ENCODE measurements at regions not wholly inside any gene's neighbourhood (a gene's known extent, or its start where the extent isn't known, plus 50 kb on each side); places are given as distances from the start of the nearest gene placed in this dataset.

DNA sequence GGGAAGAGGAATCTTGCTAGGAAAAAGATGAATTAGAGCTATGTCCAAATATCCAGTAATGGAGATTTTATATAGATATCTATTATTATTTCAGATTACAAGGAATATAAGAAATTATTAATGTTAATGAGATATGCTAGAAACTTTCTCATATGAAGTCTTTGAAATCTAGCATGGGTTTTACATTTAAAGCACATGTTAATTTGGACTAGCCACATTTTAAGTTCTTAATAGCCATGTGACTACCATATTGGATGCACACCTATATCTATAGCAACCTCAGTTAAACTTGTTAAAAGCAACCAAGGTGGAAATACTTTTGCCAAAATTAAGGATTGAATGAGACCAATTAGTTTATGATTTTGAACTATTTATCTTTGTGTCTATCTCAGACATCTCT lies 86.7 kb upstream of the CNTNAP4 start:
- ChIA-PET CTCF (interaction anchor here (0.7 kb wide), 1 partner anchor 10 kb away, joined by 3 read pairs; no protein-coding TSS in a partner anchor), POLR2A (no interaction called here)
- intact Hi-C loops (cut with micrococcal nuclease) (no loop called here), dilution Hi-C loops (cut with MboI; ENCODE audit: extremely low pct_ligation_motif_present, low sequenced_read_pairs) (no loop called here)
- Histone ChIP-seq H3K4me2 (ENCODE audit: insufficient read depth, low read length) (no peak overlapping the region), H3K27me3 (ENCODE audit: control insufficient read depth in 2 of 2, insufficient read depth in 2 of 2, low read length in 2 of 2) (no peaks in the 10 kb centered on the region), H3K4me3 (replicated peaks in 1 of 3; ENCODE audit: insufficient read depth in 1 of 3, low read depth in 1 of 3, low read length in 3 of 3) (no peak overlapping the region), H3K4me1 (ENCODE audit: control insufficient read depth, extremely low read depth, insufficient read depth, low read length) (no peaks in the 10 kb centered on the region), H3K79me2 (ENCODE audit: control insufficient read depth, insufficient read depth, low read length) (no peaks in the 10 kb centered on the region), H3K9ac (replicated peaks; ENCODE audit: extremely low read depth, insufficient read depth, low read length) (no peak overlapping the region), H2AFZ (ENCODE audit: low read depth, low read length) (no peak overlapping the region), H3K27ac (ENCODE audit: insufficient read depth, low read depth, low read length) (no peak overlapping the region), H3K36me3 (ENCODE audit: control insufficient read depth in 2 of 2, extremely low read depth in 1 of 2, insufficient read depth in 2 of 2, low read length in 2 of 2) (no peaks in the 10 kb centered on the region), H3K9me1 (replicated peaks; ENCODE audit: control insufficient read depth, extremely low read depth, insufficient read depth, low read length) (no peaks in the 10 kb centered on the region), H4K20me1 (replicated peaks; ENCODE audit: control insufficient read depth, extremely low read depth, insufficient read depth, low read length) (no peaks in the 10 kb centered on the region), H3K9me3 (replicated peaks; ENCODE audit: control insufficient read depth, insufficient read depth, low read length) (peaks cover 4% of the 10 kb centered on the region)
- no peak for TF ChIP-seq MYC (IDR thresholded peaks at IDR 0.05; ENCODE audit: low read depth, low read length)
- TF ChIP-seq POLR2AphosphoS5 (IDR thresholded peaks at IDR 0.05; ENCODE audit: insufficient read depth, low read depth, low read length), result no peak
- TF ChIP-seq GATA2 (IDR thresholded peaks at IDR 0.05; ENCODE audit: insufficient read depth, insufficient read length, low read depth, low read length), result no peak
- no peak for TF ChIP-seq JUN (IDR thresholded peaks at IDR 0.05; ENCODE audit: borderline replicate concordance, insufficient read depth, insufficient read length, low read depth)
- no peak for TF ChIP-seq FOS (IDR thresholded peaks at IDR 0.05; ENCODE audit: borderline replicate concordance, insufficient read depth, low read length)
- TF ChIP-seq, protein P1, sequence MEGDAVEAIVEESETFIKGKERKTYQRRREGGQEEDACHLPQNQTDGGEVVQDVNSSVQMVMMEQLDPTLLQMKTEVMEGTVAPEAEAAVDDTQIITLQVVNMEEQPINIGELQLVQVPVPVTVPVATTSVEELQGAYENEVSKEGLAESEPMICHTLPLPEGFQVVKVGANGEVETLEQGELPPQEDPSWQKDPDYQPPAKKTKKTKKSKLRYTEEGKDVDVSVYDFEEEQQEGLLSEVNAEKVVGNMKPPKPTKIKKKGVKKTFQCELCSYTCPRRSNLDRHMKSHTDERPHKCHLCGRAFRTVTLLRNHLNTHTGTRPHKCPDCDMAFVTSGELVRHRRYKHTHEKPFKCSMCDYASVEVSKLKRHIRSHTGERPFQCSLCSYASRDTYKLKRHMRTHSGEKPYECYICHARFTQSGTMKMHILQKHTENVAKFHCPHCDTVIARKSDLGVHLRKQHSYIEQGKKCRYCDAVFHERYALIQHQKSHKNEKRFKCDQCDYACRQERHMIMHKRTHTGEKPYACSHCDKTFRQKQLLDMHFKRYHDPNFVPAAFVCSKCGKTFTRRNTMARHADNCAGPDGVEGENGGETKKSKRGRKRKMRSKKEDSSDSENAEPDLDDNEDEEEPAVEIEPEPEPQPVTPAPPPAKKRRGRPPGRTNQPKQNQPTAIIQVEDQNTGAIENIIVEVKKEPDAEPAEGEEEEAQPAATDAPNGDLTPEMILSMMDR (IDR thresholded peaks at IDR 0.05; ENCODE audit: extremely low read depth in 1 of 2, insufficient read depth in 1 of 2, low read depth in 1 of 2, low read length in 2 of 2), result no peak
- no peak for TF ChIP-seq POLR2A (IDR thresholded peaks at IDR 0.05; ENCODE audit: low read depth, low read length)
- TF ChIP-seq, protein P2, sequence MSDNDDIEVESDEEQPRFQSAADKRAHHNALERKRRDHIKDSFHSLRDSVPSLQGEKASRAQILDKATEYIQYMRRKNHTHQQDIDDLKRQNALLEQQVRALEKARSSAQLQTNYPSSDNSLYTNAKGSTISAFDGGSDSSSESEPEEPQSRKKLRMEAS (IDR thresholded peaks at IDR 0.05; ENCODE audit: insufficient read depth, insufficient read length), result no peak
- TF ChIP-seq EZH2 (IDR thresholded peaks at IDR 0.05; ENCODE audit: borderline replicate concordance, low read depth, low read length, severe bottlenecking), result no peak
- DNase-seq (ENCODE audit: low read depth, low spot score) (no peak), FAIRE-seq (no peak)
- no TSS peak for BruUV-seq (replicated peaks)

Measured in endothelial cell of umbilical vein (primary cell).